ENCODE measurements at regions not wholly inside any gene's neighbourhood (a gene's known extent, or its start where the extent isn't known, plus 50 kb on each side); places are given as distances from the start of the nearest gene placed in this dataset.

- H3K27me3 ChIP-seq (ENCODE audit: insufficient read depth, low read depth, severe bottlenecking), result no peaks in the 10 kb centered on the region
- no peaks in the 10 kb centered on the region for H3K9me3 ChIP-seq (ENCODE audit: severe bottlenecking)
- DNase-seq, result no peak
- no peak for TF ChIP-seq CTCF (IDR thresholded peaks at IDR 0.05; ENCODE audit: low read depth, low read length)
- H3K36me3 ChIP-seq, result no peaks in the 10 kb centered on the region
- H3K27ac ChIP-seq, result no peak overlapping the region
- no peak overlapping the region for H3K4me3 ChIP-seq (ENCODE audit: low read depth, low read length)
Observed at GRCh38 chr11:91396236-91397133, 828.1 kb upstream of the FAT3 start.

GRCh38 chr11:91394727-91395414 lies 829.7 kb upstream of the FAT3 start:
- Histone ChIP-seq H3K4me3 (ENCODE audit: low read depth, low read length) (no peak overlapping the region), H3K36me3 (no peaks in the 10 kb centered on the region), H3K27me3 (ENCODE audit: insufficient read depth, low read depth, severe bottlenecking) (no peaks in the 10 kb centered on the region), H3K27ac (no peak overlapping the region), H3K9me3 (ENCODE audit: severe bottlenecking) (no peaks in the 10 kb centered on the region)
- no peak for DNase-seq
- TF ChIP-seq CTCF (IDR thresholded peaks at IDR 0.05; ENCODE audit: low read depth, low read length), result no peak

GRCh38 chr11:91394073-91394726 lies 830.4 kb upstream of the FAT3 start:
- H3K9me3 ChIP-seq (ENCODE audit: severe bottlenecking), result no peaks in the 10 kb centered on the region
- no peak overlapping the region for H3K4me3 ChIP-seq (ENCODE audit: low read depth, low read length)
- no peak overlapping the region for H3K27ac ChIP-seq
- no peak for DNase-seq
- no peaks in the 10 kb centered on the region for H3K36me3 ChIP-seq
- H3K27me3 ChIP-seq (ENCODE audit: insufficient read depth, low read depth, severe bottlenecking), result no peaks in the 10 kb centered on the region
- no peak for TF ChIP-seq CTCF (IDR thresholded peaks at IDR 0.05; ENCODE audit: low read depth, low read length)

- no peaks in the 10 kb centered on the region for H3K9me3 ChIP-seq (ENCODE audit: severe bottlenecking)
- DNase-seq, result no peak
- H3K36me3 ChIP-seq, result no peaks in the 10 kb centered on the region
- no peak for TF ChIP-seq CTCF (IDR thresholded peaks at IDR 0.05; ENCODE audit: low read depth, low read length)
- H3K4me3 ChIP-seq (ENCODE audit: low read depth, low read length), result no peak overlapping the region
- H3K27me3 ChIP-seq (ENCODE audit: insufficient read depth, low read depth, severe bottlenecking), result no peaks in the 10 kb centered on the region
- H3K27ac ChIP-seq, result no peak overlapping the region
Observed at GRCh38 chr11:91382946-91383345, 841.7 kb upstream of the FAT3 start.

GRCh38 chr11:91374794-91375193 lies 849.8 kb upstream of the FAT3 start:
- TF ChIP-seq CTCF (IDR thresholded peaks at IDR 0.05; ENCODE audit: low read depth, low read length), result no peak
- Histone ChIP-seq H3K4me3 (ENCODE audit: low read depth, low read length) (no peak overlapping the region), H3K27ac (no peak overlapping the region), H3K36me3 (no peaks in the 10 kb centered on the region), H3K27me3 (ENCODE audit: insufficient read depth, low read depth, severe bottlenecking) (no peaks in the 10 kb centered on the region), H3K9me3 (ENCODE audit: severe bottlenecking) (no peaks in the 10 kb centered on the region)
- no peak for DNase-seq

Data from WERI-Rb-1 (cell line).